ENCODE measurements at regions not wholly inside any gene's neighbourhood (a gene's known extent, or its start where the extent isn't known, plus 50 kb on each side); places are given as distances from the start of the nearest gene placed in this dataset.

DNA sequence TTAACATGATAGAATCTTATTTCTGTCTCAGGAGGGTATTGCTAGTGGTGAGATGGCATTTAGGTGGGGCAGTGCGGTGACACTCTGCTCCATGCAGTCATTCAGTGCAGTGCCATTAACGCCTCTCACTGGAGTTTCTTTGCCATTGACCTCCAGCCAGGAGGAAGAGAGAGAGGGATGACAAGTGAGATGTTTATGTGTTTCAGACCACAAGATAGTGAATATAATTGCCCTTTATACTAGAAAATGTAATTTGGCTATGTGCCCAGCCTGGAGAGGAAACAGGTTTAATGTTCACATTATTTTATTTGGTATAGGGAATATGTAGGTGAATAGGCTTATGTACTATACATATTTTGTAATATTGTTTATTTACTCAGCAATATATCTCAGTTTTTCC lies 84.5 kb downstream of the ZIC1 start:
- Histone ChIP-seq H3K9me3 (no peaks in the 10 kb centered on the region), H3K4me3 (no peak overlapping the region), H3K4me2 (no peak overlapping the region), H3K27ac (no peak overlapping the region), H3K4me1 (no peaks in the 10 kb centered on the region)
- TF ChIP-seq, protein P1, sequence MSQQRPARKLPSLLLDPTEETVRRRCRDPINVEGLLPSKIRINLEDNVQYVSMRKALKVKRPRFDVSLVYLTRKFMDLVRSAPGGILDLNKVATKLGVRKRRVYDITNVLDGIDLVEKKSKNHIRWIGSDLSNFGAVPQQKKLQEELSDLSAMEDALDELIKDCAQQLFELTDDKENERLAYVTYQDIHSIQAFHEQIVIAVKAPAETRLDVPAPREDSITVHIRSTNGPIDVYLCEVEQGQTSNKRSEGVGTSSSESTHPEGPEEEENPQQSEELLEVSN (IDR thresholded peaks at IDR 0.05; ENCODE audit: borderline replicate concordance, low read depth) = no peak
- no peak for TF ChIP-seq ZSCAN20 (CRISPR knock-in tag; IDR thresholded peaks at IDR 0.05)
- no peak for TF ChIP-seq RARB (CRISPR knock-in tag; IDR thresholded peaks at IDR 0.05)
- no peak for TF ChIP-seq CHD4 (IDR thresholded peaks at IDR 0.05; ENCODE audit: borderline replicate concordance)
- no peak for TF ChIP-seq ATOH8 (CRISPR knock-in tag; IDR thresholded peaks at IDR 0.05; ENCODE audit: low read depth)
- TF ChIP-seq EP300 (IDR thresholded peaks at IDR 0.05) = no peak
- TF ChIP-seq, protein P2, sequence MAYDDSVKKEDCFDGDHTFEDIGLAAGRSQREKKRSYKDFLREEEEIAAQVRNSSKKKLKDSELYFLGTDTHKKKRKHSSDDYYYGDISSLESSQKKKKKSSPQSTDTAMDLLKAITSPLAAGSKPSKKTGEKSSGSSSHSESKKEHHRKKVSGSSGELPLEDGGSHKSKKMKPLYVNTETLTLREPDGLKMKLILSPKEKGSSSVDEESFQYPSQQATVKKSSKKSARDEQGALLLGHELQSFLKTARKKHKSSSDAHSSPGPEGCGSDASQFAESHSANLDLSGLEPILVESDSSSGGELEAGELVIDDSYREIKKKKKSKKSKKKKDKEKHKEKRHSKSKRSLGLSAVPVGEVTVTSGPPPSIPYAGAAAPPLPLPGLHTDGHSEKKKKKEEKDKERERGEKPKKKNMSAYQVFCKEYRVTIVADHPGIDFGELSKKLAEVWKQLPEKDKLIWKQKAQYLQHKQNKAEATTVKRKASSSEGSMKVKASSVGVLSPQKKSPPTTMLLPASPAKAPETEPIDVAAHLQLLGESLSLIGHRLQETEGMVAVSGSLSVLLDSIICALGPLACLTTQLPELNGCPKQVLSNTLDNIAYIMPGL (CRISPR knock-in tag; IDR thresholded peaks at IDR 0.05; ENCODE audit: borderline replicate concordance) = no peak
- no peak for TF ChIP-seq NR3C1 (IDR thresholded peaks at IDR 0.05)
- TF ChIP-seq, protein P3, sequence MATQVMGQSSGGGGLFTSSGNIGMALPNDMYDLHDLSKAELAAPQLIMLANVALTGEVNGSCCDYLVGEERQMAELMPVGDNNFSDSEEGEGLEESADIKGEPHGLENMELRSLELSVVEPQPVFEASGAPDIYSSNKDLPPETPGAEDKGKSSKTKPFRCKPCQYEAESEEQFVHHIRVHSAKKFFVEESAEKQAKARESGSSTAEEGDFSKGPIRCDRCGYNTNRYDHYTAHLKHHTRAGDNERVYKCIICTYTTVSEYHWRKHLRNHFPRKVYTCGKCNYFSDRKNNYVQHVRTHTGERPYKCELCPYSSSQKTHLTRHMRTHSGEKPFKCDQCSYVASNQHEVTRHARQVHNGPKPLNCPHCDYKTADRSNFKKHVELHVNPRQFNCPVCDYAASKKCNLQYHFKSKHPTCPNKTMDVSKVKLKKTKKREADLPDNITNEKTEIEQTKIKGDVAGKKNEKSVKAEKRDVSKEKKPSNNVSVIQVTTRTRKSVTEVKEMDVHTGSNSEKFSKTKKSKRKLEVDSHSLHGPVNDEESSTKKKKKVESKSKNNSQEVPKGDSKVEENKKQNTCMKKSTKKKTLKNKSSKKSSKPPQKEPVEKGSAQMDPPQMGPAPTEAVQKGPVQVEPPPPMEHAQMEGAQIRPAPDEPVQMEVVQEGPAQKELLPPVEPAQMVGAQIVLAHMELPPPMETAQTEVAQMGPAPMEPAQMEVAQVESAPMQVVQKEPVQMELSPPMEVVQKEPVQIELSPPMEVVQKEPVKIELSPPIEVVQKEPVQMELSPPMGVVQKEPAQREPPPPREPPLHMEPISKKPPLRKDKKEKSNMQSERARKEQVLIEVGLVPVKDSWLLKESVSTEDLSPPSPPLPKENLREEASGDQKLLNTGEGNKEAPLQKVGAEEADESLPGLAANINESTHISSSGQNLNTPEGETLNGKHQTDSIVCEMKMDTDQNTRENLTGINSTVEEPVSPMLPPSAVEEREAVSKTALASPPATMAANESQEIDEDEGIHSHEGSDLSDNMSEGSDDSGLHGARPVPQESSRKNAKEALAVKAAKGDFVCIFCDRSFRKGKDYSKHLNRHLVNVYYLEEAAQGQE (IDR thresholded peaks at IDR 0.05) = no peak
- TF ChIP-seq, protein P4, sequence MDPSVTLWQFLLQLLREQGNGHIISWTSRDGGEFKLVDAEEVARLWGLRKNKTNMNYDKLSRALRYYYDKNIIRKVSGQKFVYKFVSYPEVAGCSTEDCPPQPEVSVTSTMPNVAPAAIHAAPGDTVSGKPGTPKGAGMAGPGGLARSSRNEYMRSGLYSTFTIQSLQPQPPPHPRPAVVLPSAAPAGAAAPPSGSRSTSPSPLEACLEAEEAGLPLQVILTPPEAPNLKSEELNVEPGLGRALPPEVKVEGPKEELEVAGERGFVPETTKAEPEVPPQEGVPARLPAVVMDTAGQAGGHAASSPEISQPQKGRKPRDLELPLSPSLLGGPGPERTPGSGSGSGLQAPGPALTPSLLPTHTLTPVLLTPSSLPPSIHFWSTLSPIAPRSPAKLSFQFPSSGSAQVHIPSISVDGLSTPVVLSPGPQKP (IDR thresholded peaks at IDR 0.05; ENCODE audit: low read depth, low read length) = no peak
- TF ChIP-seq MYC (IDR thresholded peaks at IDR 0.05; ENCODE audit: borderline replicate concordance, low read length) = no peak
- no peak for TF ChIP-seq JUNB (IDR thresholded peaks at IDR 0.05)
- no peak for TF ChIP-seq RNF2 (IDR thresholded peaks at IDR 0.05; ENCODE audit: borderline replicate concordance, low read depth)
- no peak for TF ChIP-seq ZNF302 (CRISPR knock-in tag; IDR thresholded peaks at IDR 0.05)
- TF ChIP-seq, protein P5, sequence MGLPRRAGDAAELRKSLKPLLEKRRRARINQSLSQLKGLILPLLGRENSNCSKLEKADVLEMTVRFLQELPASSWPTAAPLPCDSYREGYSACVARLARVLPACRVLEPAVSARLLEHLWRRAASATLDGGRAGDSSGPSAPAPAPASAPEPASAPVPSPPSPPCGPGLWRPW (IDR thresholded peaks at IDR 0.05) = no peak
- no peak for TF ChIP-seq CBX2 (IDR thresholded peaks at IDR 0.05; ENCODE audit: borderline replicate concordance, low read depth)
- TF ChIP-seq CHD2 (IDR thresholded peaks at IDR 0.05; ENCODE audit: low read length, partially characterized antibody) = no peak
- TF ChIP-seq POLR2A (IDR thresholded peaks at IDR 0.05; ENCODE audit: low read length) = no peak
- no peak for TF ChIP-seq KDM5A (IDR thresholded peaks at IDR 0.05)
- POLR2A ChIA-PET = no interaction called here
- ATAC-seq (no peak), FAIRE-seq (no peak), DNase-seq (ENCODE audit: low read depth in 1 of 2, low spot score in 1 of 2) (no peak)
- 61% methylated on average over 2 of the region's 2 CpGs for WGBS (ENCODE audit: missing lambda C conversion rate)
- CTCF ChIA-PET = no interaction called here

GRCh38 chr3:147497286-147497685 lies 88.1 kb downstream of the ZIC1 start:
- Histone ChIP-seq H3K9me3 (no peaks in the 10 kb centered on the region), H3K4me2 (no peak overlapping the region), H3K4me3 (no peak overlapping the region), H3K4me1 (no peaks in the 10 kb centered on the region), H3K27ac (no peak overlapping the region)
- DNase-seq (ENCODE audit: low read depth in 1 of 2, low spot score in 1 of 2) (no peak), ATAC-seq (no peak), FAIRE-seq (no peak)
- ChIA-PET CTCF (no interaction called here), POLR2A (no interaction called here)
- WGBS (ENCODE audit: missing lambda C conversion rate) = 86% methylated on average over 5 of the region's 5 CpGs
- TF ChIP-seq GATA3 (IDR thresholded peaks at IDR 0.05; ENCODE audit: borderline replicate concordance) (no peak), BHLHE40 (IDR thresholded peaks at IDR 0.05; ENCODE audit: low read depth, low read length) (no peak), BCL3 (IDR thresholded peaks at IDR 0.05) (no peak), MAFK (IDR thresholded peaks at IDR 0.05; ENCODE audit: partially characterized antibody) (no peak), NR3C1 (IDR thresholded peaks at IDR 0.05) (no peak), ATOH8 (CRISPR knock-in tag; IDR thresholded peaks at IDR 0.05; ENCODE audit: low read depth) (no peak), HOXB13 (CRISPR knock-in tag; IDR thresholded peaks at IDR 0.05; ENCODE audit: low read depth) (no peak), RAD21 (conservative IDR thresholded peaks at IDR 0.05 in 1 of 2, IDR thresholded peaks at IDR 0.05 in 1 of 2) (no peak), HDAC2 (IDR thresholded peaks at IDR 0.05) (no peak)
